Fibroblast of lung (primary cell): ENCODE measurements at regions not wholly inside any gene's neighbourhood (a gene's known extent, or its start where the extent isn't known, plus 50 kb on each side); places are given as distances from the start of the nearest gene placed in this dataset.

Experiments
- DNase-seq, 2 donors: peaks; one replicate each; pipeline versions ENCODE4 v3.0.0 to v3.0.0-alpha.2; 2010; ENCODE audit warnings: low read depth in 2 of 2
- H2AFZ ChIP-seq: 2 replicates; pipeline ENCODE4 v1.5.1; 2012; ENCODE audit warnings: low read length, control low read depth, inconsistent platforms
- H3K27ac ChIP-seq: 2 replicates; pipeline ENCODE4 v1.5.1; 2011; ENCODE audit warnings: low read length, control low read depth; ENCODE audit not compliant: insufficient read depth
- H3K27me3 ChIP-seq: 2 replicates; pipeline ENCODE4 v1.5.1; 2011; ENCODE audit warnings: mild to moderate bottlenecking, low read length; ENCODE audit not compliant: control insufficient read depth, insufficient read depth
- H3K36me3 ChIP-seq: 2 replicates; pipeline ENCODE4 v1.5.1; 2011; ENCODE audit warnings: low read length; ENCODE audit not compliant: control insufficient read depth, insufficient read depth
- H3K4me1 ChIP-seq: 2 replicates; pipeline ENCODE4 v1.5.1; 2011; ENCODE audit warnings: low read length; ENCODE audit not compliant: control insufficient read depth, insufficient read depth; ENCODE audit errors: extremely low read depth
- H3K4me2 ChIP-seq: 2 replicates; pipeline ENCODE4 v1.5.1; 2011; ENCODE audit warnings: low read length, control low read depth; ENCODE audit not compliant: insufficient read depth; ENCODE audit errors: extremely low read depth
- H3K4me3 ChIP-seq, 4 experiments: fragments of 200-600 bp in 1 of 4; sonication (generic) in 1 of 4; replicated peaks in 1 of 4; 2 replicates each; pipeline ENCODE4 v1.5.1; 2011 to 2016; ENCODE audit warnings: low read length in 4 of 4, low read depth in 3 of 4, mild to moderate bottlenecking in 3 of 4, control low read depth in 2 of 4, inconsistent platforms in 1 of 4, mixed read lengths in 1 of 4; ENCODE audit not compliant: insufficient read depth in 1 of 4; ENCODE audit errors: control extremely low read depth in 1 of 4
- H3K79me2 ChIP-seq: 2 replicates; pipeline ENCODE4 v1.5.1; 2012; ENCODE audit warnings: mild to moderate bottlenecking, low read length, inconsistent platforms; ENCODE audit not compliant: control insufficient read depth, insufficient read depth
- H3K9ac ChIP-seq: 2 replicates; pipeline ENCODE4 v1.5.1; 2011; ENCODE audit warnings: mild to moderate bottlenecking, low read length, control low read depth; ENCODE audit not compliant: insufficient read depth
- H3K9me3 ChIP-seq: 2 replicates; pipeline ENCODE4 v1.5.1; 2012; ENCODE audit warnings: low read depth, low read length; ENCODE audit not compliant: control insufficient read depth, insufficient read depth
- H4K20me1 ChIP-seq: 2 replicates; pipeline ENCODE4 v1.5.1; 2011; ENCODE audit warnings: low read length; ENCODE audit not compliant: control insufficient read depth, insufficient read depth; ENCODE audit errors: extremely low read depth
- EZH2 ChIP-seq: IDR thresholded peaks from 2 replicates; pipeline ENCODE4 v1.5.1; 2012; ENCODE audit warnings: low read length, control low read depth, mild to moderate bottlenecking; ENCODE audit errors: missing control alignments
- TF ChIP-seq, protein P1 (sequence below), 2 donors: IDR thresholded peaks in 1 of 2; conservative IDR thresholded peaks in 1 of 2; 1 replicate in 1 of 2; 2 replicates in 1 of 2; pipeline ENCODE4 v1.5.1; 2011 to 2012; ENCODE audit warnings: low read length in 2 of 2, control low read depth in 1 of 2, inconsistent platforms in 1 of 2, low read depth in 1 of 2, mild to moderate bottlenecking in 1 of 2

DNA sequence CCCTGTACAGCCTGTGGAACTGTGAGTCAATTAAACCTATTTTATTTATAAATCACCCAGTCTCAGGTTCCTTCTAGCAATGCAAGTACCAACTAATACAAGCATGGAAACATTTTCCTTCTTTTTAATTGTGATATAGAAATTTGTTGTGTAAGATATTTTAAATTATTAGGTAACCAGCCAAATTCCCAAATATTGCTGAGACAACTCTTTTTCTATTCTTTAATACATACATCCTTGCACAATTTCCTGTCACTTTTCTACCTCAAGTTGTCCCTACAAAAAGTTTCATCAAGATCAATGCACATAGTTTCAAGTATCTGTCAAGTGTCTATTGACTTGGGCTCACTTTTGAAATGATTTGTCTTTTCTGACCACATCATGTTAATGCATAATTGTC, 488.6 kb downstream of the ACTL7B start:
- no peak overlapping the region for H3K4me3 ChIP-seq
- H3K9ac ChIP-seq, result no peak overlapping the region
- DNase-seq, result no peak
- no peaks in the 10 kb centered on the region for H4K20me1 ChIP-seq
- no peaks in the 10 kb centered on the region for H3K27me3 ChIP-seq
- no peak overlapping the region for H3K27ac ChIP-seq
- no peak overlapping the region for H2AFZ ChIP-seq
- TF ChIP-seq, protein P1, sequence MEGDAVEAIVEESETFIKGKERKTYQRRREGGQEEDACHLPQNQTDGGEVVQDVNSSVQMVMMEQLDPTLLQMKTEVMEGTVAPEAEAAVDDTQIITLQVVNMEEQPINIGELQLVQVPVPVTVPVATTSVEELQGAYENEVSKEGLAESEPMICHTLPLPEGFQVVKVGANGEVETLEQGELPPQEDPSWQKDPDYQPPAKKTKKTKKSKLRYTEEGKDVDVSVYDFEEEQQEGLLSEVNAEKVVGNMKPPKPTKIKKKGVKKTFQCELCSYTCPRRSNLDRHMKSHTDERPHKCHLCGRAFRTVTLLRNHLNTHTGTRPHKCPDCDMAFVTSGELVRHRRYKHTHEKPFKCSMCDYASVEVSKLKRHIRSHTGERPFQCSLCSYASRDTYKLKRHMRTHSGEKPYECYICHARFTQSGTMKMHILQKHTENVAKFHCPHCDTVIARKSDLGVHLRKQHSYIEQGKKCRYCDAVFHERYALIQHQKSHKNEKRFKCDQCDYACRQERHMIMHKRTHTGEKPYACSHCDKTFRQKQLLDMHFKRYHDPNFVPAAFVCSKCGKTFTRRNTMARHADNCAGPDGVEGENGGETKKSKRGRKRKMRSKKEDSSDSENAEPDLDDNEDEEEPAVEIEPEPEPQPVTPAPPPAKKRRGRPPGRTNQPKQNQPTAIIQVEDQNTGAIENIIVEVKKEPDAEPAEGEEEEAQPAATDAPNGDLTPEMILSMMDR (conservative IDR thresholded peaks at IDR 0.05 in 1 of 2, IDR thresholded peaks at IDR 0.05 in 1 of 2; ENCODE audit: low read depth in 1 of 2, low read length in 2 of 2), result no peak
- TF ChIP-seq EZH2, result no peak
- H3K36me3 ChIP-seq, result no peaks in the 10 kb centered on the region
- no peak overlapping the region for H3K4me2 ChIP-seq
- no peaks in the 10 kb centered on the region for H3K9me3 ChIP-seq
- no peaks in the 10 kb centered on the region for H3K4me1 ChIP-seq
- no peaks in the 10 kb centered on the region for H3K79me2 ChIP-seq

DNA sequence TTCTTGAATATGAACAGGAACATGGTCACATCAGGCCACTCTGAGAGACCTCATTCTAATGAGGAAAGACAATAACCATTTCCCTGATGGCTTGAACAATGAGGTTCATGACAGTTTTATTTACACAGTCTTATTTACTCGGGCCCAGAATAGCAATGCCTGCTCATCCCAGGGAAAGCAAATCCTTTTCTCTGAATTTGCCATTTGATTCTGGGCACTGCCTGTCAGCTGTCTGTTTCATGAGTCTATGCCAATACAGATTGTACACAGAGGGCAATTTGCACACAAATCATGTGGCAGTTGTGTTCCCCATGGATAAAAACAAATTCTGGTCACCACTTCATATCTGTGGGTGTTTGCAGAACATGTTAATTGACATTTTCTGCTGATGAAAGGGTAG, 492.5 kb downstream of the ACTL7B start:
- no peak overlapping the region for H3K4me2 ChIP-seq
- no peak overlapping the region for H3K4me3 ChIP-seq
- no peaks in the 10 kb centered on the region for H3K4me1 ChIP-seq
- H3K27ac ChIP-seq, result no peak overlapping the region
- DNase-seq, result no peak
- H3K36me3 ChIP-seq, result no peaks in the 10 kb centered on the region
- no peaks in the 10 kb centered on the region for H3K79me2 ChIP-seq
- no peaks in the 10 kb centered on the region for H3K27me3 ChIP-seq
- TF ChIP-seq, protein P1 (conservative IDR thresholded peaks at IDR 0.05 in 1 of 2, IDR thresholded peaks at IDR 0.05 in 1 of 2; ENCODE audit: low read depth in 1 of 2, low read length in 2 of 2), result no peak
- TF ChIP-seq EZH2, result no peak
- H3K9ac ChIP-seq, result no peak overlapping the region
- H3K9me3 ChIP-seq, result no peaks in the 10 kb centered on the region
- no peak overlapping the region for H2AFZ ChIP-seq
- H4K20me1 ChIP-seq, result no peaks in the 10 kb centered on the region

DNA sequence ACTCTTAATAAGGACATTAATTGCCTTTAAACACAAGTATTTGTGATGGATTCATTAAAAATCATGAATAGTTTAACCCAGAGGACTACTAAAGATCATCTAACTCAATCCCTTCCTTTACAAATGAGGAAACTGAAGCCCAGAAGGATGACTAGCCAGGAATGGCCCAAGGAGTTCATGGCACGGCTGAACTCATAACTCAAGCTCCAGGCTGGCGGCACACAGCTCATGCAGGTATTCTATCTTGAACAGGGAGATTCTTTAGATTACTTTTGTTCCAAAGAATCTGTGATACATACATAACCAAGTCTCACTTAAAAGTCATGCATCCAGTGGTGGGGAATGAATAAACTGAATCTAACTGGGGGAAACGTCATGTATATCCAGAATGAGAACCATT, 495.5 kb downstream of the ACTL7B start:
- Histone ChIP-seq H3K4me2 (no peak overlapping the region), H3K4me1 (no peaks in the 10 kb centered on the region), H3K36me3 (no peaks in the 10 kb centered on the region), H2AFZ (no peak overlapping the region), H3K4me3 (no peak overlapping the region), H3K27ac (no peak overlapping the region), H4K20me1 (no peaks in the 10 kb centered on the region), H3K27me3 (no peaks in the 10 kb centered on the region), H3K79me2 (no peaks in the 10 kb centered on the region), H3K9me3 (no peaks in the 10 kb centered on the region), H3K9ac (no peak overlapping the region)
- TF ChIP-seq, protein P1 (conservative IDR thresholded peaks at IDR 0.05 in 1 of 2, IDR thresholded peaks at IDR 0.05 in 1 of 2; ENCODE audit: low read depth in 1 of 2, low read length in 2 of 2), result no peak
- no peak for TF ChIP-seq EZH2
- no peak for DNase-seq
